Upper lobe of right lung (tissue), 1 donor: ENCODE measurements at regions not wholly inside any gene's neighbourhood (a gene's known extent, or its start where the extent isn't known, plus 50 kb on each side); places are given as distances from the start of the nearest gene placed in this dataset.

Experiments used
- ATAC-seq: fragments of 200-7000 bp; cut with Tn5 transposase; one replicate; pipeline ENCODE4 v1.9.1; 2020; ENCODE audit warnings: mild to moderate bottlenecking, moderate library complexity
- DNase-seq: peaks from one replicate; pipeline ENCODE4 v3.0.0-alpha.2; 2020
- H3K27ac ChIP-seq: fragments of 200-600 bp; one replicate; pipeline ENCODE4 v1.8.0; 2022
- H3K27me3 ChIP-seq: fragments of 200-600 bp; one replicate; pipeline ENCODE4 v1.8.0; 2022; ENCODE audit warnings: mild to moderate bottlenecking
- H3K36me3 ChIP-seq: fragments of 200-600 bp; one replicate; pipeline ENCODE4 v1.8.0; 2022
- H3K4me1 ChIP-seq: fragments of 200-600 bp; one replicate; pipeline ENCODE4 v1.8.0; 2022
- H3K4me3 ChIP-seq: fragments of 200-600 bp; one replicate; pipeline ENCODE4 v1.8.0; 2022; ENCODE audit warnings: mild to moderate bottlenecking
- H3K9me3 ChIP-seq: fragments of 200-600 bp; one replicate; pipeline ENCODE4 v1.8.0; 2022
- CTCF ChIP-seq: fragments of 200-600 bp; IDR thresholded peaks from one replicate; pipeline ENCODE4 v1.8.0; 2022; ENCODE audit warnings: antibody characterized with exemption
- intact Hi-C: fragments of 100-400 bp; cut with DNase I; formaldehyde crosslinking; loops from one replicate; pipeline ENCODE4 v1.11.0; 2022
- donor health status: DM: no; HTN: yes; CAD: no; lungs with severe emphysema.

GRCh38 chr3:30078736-30079135 is 527.7 kb upstream of the TGFBR2 start:
- H3K27ac ChIP-seq, result no peak overlapping the region
- no peaks in the 10 kb centered on the region for H3K4me1 ChIP-seq
- TF ChIP-seq CTCF, result no peak
- no peak overlapping the region for H3K4me3 ChIP-seq
- intact Hi-C loops, result no loop called here
- H3K36me3 ChIP-seq, result no peaks in the 10 kb centered on the region
- H3K27me3 ChIP-seq, result no peaks in the 10 kb centered on the region
- no peaks in the 10 kb centered on the region for H3K9me3 ChIP-seq
- DNase-seq (no peak), ATAC-seq (no peak)

GRCh38 chr3:30081904-30082303 is 524.5 kb upstream of the TGFBR2 start:
- H3K27me3 ChIP-seq, result no peaks in the 10 kb centered on the region
- DNase-seq (no peak), ATAC-seq (no peak)
- no peaks in the 10 kb centered on the region for H3K36me3 ChIP-seq
- intact Hi-C loops, result no loop called here
- H3K4me3 ChIP-seq, result no peak overlapping the region
- H3K4me1 ChIP-seq, result no peaks in the 10 kb centered on the region
- H3K27ac ChIP-seq, result no peak overlapping the region
- TF ChIP-seq CTCF, result no peak
- H3K9me3 ChIP-seq, result no peaks in the 10 kb centered on the region

GRCh38 chr3:30082652-30083051 is 523.7 kb upstream of the TGFBR2 start:
- no peaks in the 10 kb centered on the region for H3K27me3 ChIP-seq
- ATAC-seq (no peak), DNase-seq (no peak)
- intact Hi-C loops, result no loop called here
- TF ChIP-seq CTCF, result no peak
- no peaks in the 10 kb centered on the region for H3K4me1 ChIP-seq
- no peak overlapping the region for H3K27ac ChIP-seq
- H3K9me3 ChIP-seq, result no peaks in the 10 kb centered on the region
- no peak overlapping the region for H3K4me3 ChIP-seq
- H3K36me3 ChIP-seq, result no peaks in the 10 kb centered on the region

GRCh38 chr3:30083315-30083714 is 523.1 kb upstream of the TGFBR2 start:
- Histone ChIP-seq H3K27me3 (no peaks in the 10 kb centered on the region), H3K4me3 (no peak overlapping the region), H3K9me3 (no peaks in the 10 kb centered on the region), H3K4me1 (no peaks in the 10 kb centered on the region), H3K27ac (no peak overlapping the region), H3K36me3 (no peaks in the 10 kb centered on the region)
- ATAC-seq, result no peak
- intact Hi-C loops, result no loop called here
- TF ChIP-seq CTCF, result no peak
- no peak for DNase-seq

GRCh38 chr3:30084316-30084715 is 522.1 kb upstream of the TGFBR2 start:
- no peak for ATAC-seq
- intact Hi-C loops, result no loop called here
- no peak overlapping the region for H3K27ac ChIP-seq
- H3K4me3 ChIP-seq, result no peak overlapping the region
- H3K36me3 ChIP-seq, result no peaks in the 10 kb centered on the region
- H3K27me3 ChIP-seq, result no peaks in the 10 kb centered on the region
- TF ChIP-seq CTCF, result no peak
- H3K9me3 ChIP-seq, result no peaks in the 10 kb centered on the region
- no peaks in the 10 kb centered on the region for H3K4me1 ChIP-seq
- no peak for DNase-seq

- intact Hi-C loops, result no loop called here
- Histone ChIP-seq H3K36me3 (no peaks in the 10 kb centered on the region), H3K4me3 (no peak overlapping the region), H3K9me3 (no peaks in the 10 kb centered on the region), H3K4me1 (no peaks in the 10 kb centered on the region), H3K27me3 (no peaks in the 10 kb centered on the region), H3K27ac (no peak overlapping the region)
- ATAC-seq (no peak), DNase-seq (no peak)
- no peak for TF ChIP-seq CTCF
Observed at GRCh38 chr3:30084971-30085403, 521.4 kb upstream of the TGFBR2 start.
